IMR-90 (cell line): ENCODE measurements at regions not wholly inside any gene's neighbourhood (a gene's known extent, or its start where the extent isn't known, plus 50 kb on each side); places are given as distances from the start of the nearest gene placed in this dataset.
A peak's percentile ranks its signal among the peaks of the same experiment; 100 is the strongest.

Source experiments
- ATAC-seq: fragments of 200-7000 bp; cut with Tn5 transposase; 2 replicates; pipeline ENCODE4 v1.9.1; 2020; ENCODE audit warnings: low read depth, mild to moderate bottlenecking, moderate library complexity
- BruUV-seq: library from RNA; stranded (reverse); fragments of 400-500 nt; replicated peaks from 2 replicates; lab custom pipeline; 2021; lab: Mats Ljungman, UMichigan
- CTCF ChIA-PET: fragments of 300-600 bp; formaldehyde crosslinking; extraction: SDS; loops from one replicate; lab custom pipeline; 2021; ENCODE audit warnings: antibody characterized with exemption; lab: Yijun Ruan, JAX
- POLR2A ChIA-PET: fragments of 300-600 bp; sonication (Branson Sonifier 250); formaldehyde crosslinking; loops from one replicate; lab custom pipeline; 2022; ENCODE audit warnings: antibody characterized with exemption; ENCODE audit not compliant: unreplicated experiment; lab: Charles Lee
- DNase-seq: peaks from one replicate; pipeline ENCODE4 v3.0.0; 2013
- H2AFZ ChIP-seq: replicated peaks from 2 replicates; pipeline ENCODE3; 2013; ENCODE audit warnings: low read length, mild to moderate bottlenecking; ENCODE audit not compliant: poor library complexity
- H2AK5ac ChIP-seq: 2 replicates; pipeline ENCODE4 v1.6.1; 2013; ENCODE audit warnings: low read depth, low read length, inconsistent platforms
- H2AK9ac ChIP-seq: replicated peaks from 2 replicates; pipeline ENCODE3; 2013; ENCODE audit warnings: mild to moderate bottlenecking, low read depth, low read length, moderate library complexity; ENCODE audit not compliant: poor library complexity
- H2BK120ac ChIP-seq: 2 replicates; pipeline ENCODE4 v1.6.1; 2013; ENCODE audit warnings: low read depth, low read length, inconsistent platforms
- H2BK15ac ChIP-seq: 3 replicates; pipeline ENCODE4 v1.6.1; 2013; ENCODE audit warnings: low read depth, low read length, inconsistent platforms
- H2BK20ac ChIP-seq: 2 replicates; pipeline ENCODE4 v1.6.1; 2013; ENCODE audit warnings: low read depth, mild to moderate bottlenecking, inconsistent platforms, low read length, moderate library complexity
- H2BK5ac ChIP-seq: 2 replicates; pipeline ENCODE4 v1.6.1; 2013; ENCODE audit warnings: mild to moderate bottlenecking, low read depth, low read length, inconsistent platforms; ENCODE audit not compliant: poor library complexity, severe bottlenecking
- H3K14ac ChIP-seq: replicated peaks from 2 replicates; pipeline ENCODE4 v1.6.1; 2013; ENCODE audit warnings: low read depth, low read length, inconsistent platforms
- H3K18ac ChIP-seq: 2 replicates; pipeline ENCODE4 v1.6.1; 2013; ENCODE audit warnings: low read depth, low read length, control low read depth
- H3K23ac ChIP-seq: 2 replicates; pipeline ENCODE4 v1.6.1; 2013; ENCODE audit warnings: low read depth, low read length, inconsistent platforms
- H3K27ac ChIP-seq: 2 replicates; pipeline ENCODE4 v1.5.1; 2013; ENCODE audit warnings: mild to moderate bottlenecking, control low read depth, low read length; ENCODE audit not compliant: insufficient read depth
- H3K27me3 ChIP-seq: 2 replicates; pipeline ENCODE4 v1.6.1; 2013; ENCODE audit warnings: low read length; ENCODE audit not compliant: control insufficient read depth, insufficient read depth
- H3K36me3 ChIP-seq: 2 replicates; pipeline ENCODE4 v1.6.1; 2013; ENCODE audit warnings: low read length, mixed read lengths; ENCODE audit not compliant: control insufficient read depth, insufficient read depth
- H3K4ac ChIP-seq: 2 replicates; pipeline ENCODE4 v1.6.1; 2013; ENCODE audit warnings: low read depth, low read length, inconsistent platforms
- H3K4me1 ChIP-seq: 2 replicates; pipeline ENCODE4 v1.6.1; 2013; ENCODE audit warnings: low read length, mixed read lengths; ENCODE audit not compliant: control insufficient read depth, insufficient read depth
- H3K4me2 ChIP-seq: 2 replicates; pipeline ENCODE4 v1.6.1; 2013; ENCODE audit warnings: low read depth, mild to moderate bottlenecking, control low read depth, low read length, moderate library complexity
- H3K4me3 ChIP-seq: 2 replicates; pipeline ENCODE4 v1.5.1; 2013; ENCODE audit warnings: low read depth, mild to moderate bottlenecking, control low read depth, low read length, moderate library complexity; ENCODE audit not compliant: insufficient read depth
- H3K56ac ChIP-seq: 2 replicates; pipeline ENCODE4 v1.6.1; 2013; ENCODE audit warnings: low read length, inconsistent platforms; ENCODE audit not compliant: insufficient read depth; ENCODE audit errors: extremely low read depth
- H3K79me1 ChIP-seq, 2 experiments: 2 replicates each; pipeline ENCODE4 v1.6.1; 2013; ENCODE audit warnings: low read length in 2 of 2, inconsistent platforms in 1 of 2, low read depth in 1 of 2
- H3K9ac ChIP-seq: 2 replicates; pipeline ENCODE4 v1.6.1; 2013; ENCODE audit warnings: low read depth, low read length, control low read depth
- H3K9me1 ChIP-seq: 2 replicates; pipeline ENCODE4 v1.6.1; 2013; ENCODE audit warnings: low read length, inconsistent platforms; ENCODE audit not compliant: insufficient read depth
- H3K9me3 ChIP-seq: 2 replicates; pipeline ENCODE4 v1.6.1; 2013; ENCODE audit warnings: low read length; ENCODE audit not compliant: control insufficient read depth, insufficient read depth
- H4K20me1 ChIP-seq: 2 replicates; pipeline ENCODE4 v1.6.1; 2013; ENCODE audit warnings: low read length, inconsistent platforms; ENCODE audit not compliant: insufficient read depth
- H4K5ac ChIP-seq: 2 replicates; pipeline ENCODE4 v1.6.1; 2013; ENCODE audit warnings: mild to moderate bottlenecking, low read depth, low read length, control low read depth
- H4K8ac ChIP-seq, 2 experiments: 2 replicates each; pipeline ENCODE4 v1.6.1; 2013; ENCODE audit warnings: low read depth in 2 of 2, low read length in 2 of 2, control low read depth in 1 of 2, inconsistent platforms in 1 of 2
- H4K91ac ChIP-seq: 2 replicates; pipeline ENCODE4 v1.6.1; 2013; ENCODE audit warnings: low read depth, low read length, inconsistent platforms; ENCODE audit not compliant: insufficient read depth
- CEBPB ChIP-seq: IDR thresholded peaks from 2 replicates; pipeline ENCODE4 v1.6.1; 2012; ENCODE audit warnings: low read depth, low read length, improper control_type of control experiment
- CHD1 ChIP-seq: IDR thresholded peaks from 2 replicates; pipeline ENCODE4 v1.6.1; 2012; ENCODE audit warnings: low read depth, low read length, improper control_type of control experiment
- CTCF ChIP-seq: conservative IDR thresholded peaks from 2 replicates; pipeline ENCODE4 v1.5.1; 2012; ENCODE audit warnings: mild to moderate bottlenecking, low read depth, low read length, improper control_type of control experiment
- ELK1 ChIP-seq: fragments of 150-350 bp; IDR thresholded peaks from 2 replicates; pipeline ENCODE4 v1.6.1; 2016; ENCODE audit warnings: low read depth, mild to moderate bottlenecking, low read length, moderate library complexity, borderline replicate concordance
- FOS ChIP-seq: fragments of 150-350 bp; IDR thresholded peaks from 2 replicates; pipeline ENCODE4 v1.6.1; 2016; ENCODE audit warnings: low read depth, low read length
- MAFK ChIP-seq: IDR thresholded peaks from 2 replicates; pipeline ENCODE4 v1.6.1; 2012; ENCODE audit warnings: low read depth, low read length, improper control_type of control experiment
- MAZ ChIP-seq: IDR thresholded peaks from 2 replicates; pipeline ENCODE4 v1.6.1; 2012; ENCODE audit warnings: low read depth, mild to moderate bottlenecking, low read length, improper control_type of control experiment, moderate library complexity, borderline replicate concordance
- MXI1 ChIP-seq: IDR thresholded peaks from 2 replicates; pipeline ENCODE4 v1.6.1; 2012; ENCODE audit warnings: low read depth, mild to moderate bottlenecking, low read length, moderate library complexity, borderline replicate concordance
- NFE2L2 ChIP-seq: fragments of 150-350 bp; IDR thresholded peaks from 2 replicates; pipeline ENCODE4 v1.6.1; 2016; ENCODE audit warnings: low read depth, mild to moderate bottlenecking, low read length
- POLR2A ChIP-seq: IDR thresholded peaks from 2 replicates; pipeline ENCODE4 v1.6.1; 2012; ENCODE audit warnings: mild to moderate bottlenecking, low read depth, low read length
- RAD21 ChIP-seq: IDR thresholded peaks from 2 replicates; pipeline ENCODE4 v1.6.1; 2012; ENCODE audit warnings: low read length, improper control_type of control experiment
- RCOR1 ChIP-seq: IDR thresholded peaks from 2 replicates; pipeline ENCODE4 v1.6.1; 2012; ENCODE audit warnings: mild to moderate bottlenecking, low read length, improper control_type of control experiment; ENCODE audit not compliant: insufficient replicate concordance
- RFX5 ChIP-seq: IDR thresholded peaks from 2 replicates; pipeline ENCODE4 v1.8.0; 2012; ENCODE audit warnings: low read depth, mild to moderate bottlenecking, low read length, moderate library complexity
- SMC3 ChIP-seq: fragments of 150-350 bp; IDR thresholded peaks from 2 replicates; pipeline ENCODE4 v1.6.1; 2016; ENCODE audit warnings: low read depth, mild to moderate bottlenecking, antibody characterized with exemption, low read length, moderate library complexity
- USF2 ChIP-seq: fragments of 150-350 bp; IDR thresholded peaks from 2 replicates; pipeline ENCODE4 v1.6.1; 2017; ENCODE audit warnings: mild to moderate bottlenecking, antibody characterized with exemption, low read length, low read depth
- WGBS, 2 experiments: methylation state at CpG; one replicate each; pipeline versions ENCODE4 v1.1.5 to v1.1.7; 2013; ENCODE audit warnings: missing lambda C conversion rate in 2 of 2; ENCODE audit not compliant: insufficient read length in 1 of 2; ENCODE audit errors: extremely low coverage in 2 of 2; 5-methylcytosine and 5-hydroxymethylcytosine counted together
- dilution Hi-C: fragments of 300-500 bp; cut with HindIII; formaldehyde crosslinking; loops from one replicate; pipeline ENCODE4 v1.14.3; 2018; ENCODE audit warnings: low sequenced_read_pairs; ENCODE audit not compliant: unreplicated experiment
- in situ Hi-C: fragments of 300-500 bp; cut with MboI; formaldehyde crosslinking; loops from 3 replicates; pipeline ENCODE4 v1.14.3; 2019; ENCODE audit warnings: low sequenced_read_pairs, inconsistent platforms, mixed read lengths
- intact Hi-C: fragments of 100-400 bp; cut with micrococcal nuclease; formaldehyde crosslinking; loops from 2 replicates; pipeline ENCODE4 v1.10.0; 2022

GRCh38 chr9:79289856-79290255, 281.9 kb upstream of the TLE4 start:
- no peak overlapping the region for H4K8ac ChIP-seq
- no peak overlapping the region for H3K9ac ChIP-seq
- no TSS peak for BruUV-seq
- H3K79me1 ChIP-seq: no peaks in the 10 kb centered on the region
- no peak overlapping the region for H2AK5ac ChIP-seq
- no peak overlapping the region for H4K5ac ChIP-seq
- H3K18ac ChIP-seq: no peak overlapping the region
- no peak overlapping the region for H3K27ac ChIP-seq
- in situ Hi-C loops: no loop called here
- TF ChIP-seq MAFK (no peak), RAD21 (no peak), NFE2L2 (no peak), MAZ (no peak), SMC3 (no peak), RCOR1 (no peak), MXI1 (no peak), CTCF (no peak), FOS (no peak), CHD1 (no peak), ELK1 (no peak), CEBPB (no peak), USF2 (no peak), POLR2A (no peak), RFX5 (no peak)
- no peak overlapping the region for H3K4ac ChIP-seq
- no peak overlapping the region for H3K4me3 ChIP-seq
- H3K4me2 ChIP-seq: no peak overlapping the region
- H4K91ac ChIP-seq: no peak overlapping the region
- CTCF ChIA-PET: no interaction called here
- no peaks in the 10 kb centered on the region for H3K4me1 ChIP-seq
- no peak for ATAC-seq
- H2AK9ac ChIP-seq: peak overlapping the region; percentile 23
- H3K36me3 ChIP-seq: no peaks in the 10 kb centered on the region
- H3K9me3 ChIP-seq: no peaks in the 10 kb centered on the region
- peak overlapping the region; percentile 62 for H2AFZ ChIP-seq
- no CpG with 5 or more reads among the region's 3 CpGs for WGBS, 2 experiments
- no peak overlapping the region for H2BK15ac ChIP-seq
- POLR2A ChIA-PET: no interaction called here
- 0 out of 2 replicates have a peak, but pooled peaks cover 3% of the 10 kb centered on the region for H3K27me3 ChIP-seq
- peak; percentile 6 for DNase-seq
- no peak overlapping the region for H3K56ac ChIP-seq
- no peaks in the 10 kb centered on the region for H4K20me1 ChIP-seq
- intact Hi-C loops: no loop called here
- dilution Hi-C loops: no loop called here
- 0 out of 2 replicates have a peak overlapping the region, but pooled peaks have one; percentile 21 for H3K14ac ChIP-seq
- H3K9me1 ChIP-seq: no peaks in the 10 kb centered on the region
- H2BK5ac ChIP-seq: no peak overlapping the region
- H3K23ac ChIP-seq: no peak overlapping the region
- no peak overlapping the region for H2BK120ac ChIP-seq
- no peak overlapping the region for H2BK20ac ChIP-seq
